Endothelial cell of umbilical vein (primary cell): ENCODE measurements at regions not wholly inside any gene's neighbourhood (a gene's known extent, or its start where the extent isn't known, plus 50 kb on each side); places are given as distances from the start of the nearest gene placed in this dataset.

Experiments used
- BruUV-seq: library from RNA; stranded (reverse); fragments of 400-500 nt; replicated peaks from 2 replicates; lab custom pipeline; 2021; lab: Mats Ljungman, UMichigan
- CTCF ChIA-PET: fragments of 300-600, 350-600 bp; sonication (Branson Sonifier 250); formaldehyde crosslinking; loops from one replicate; lab custom pipeline; 2021; ENCODE audit warnings: antibody characterized with exemption, inconsistent platforms; lab: Charles Lee
- POLR2A ChIA-PET: fragments of 300-600, 350-600 bp; sonication (Branson Sonifier 250); formaldehyde crosslinking; loops from one replicate; lab custom pipeline; 2021; ENCODE audit warnings: antibody characterized with exemption, inconsistent platforms; lab: Charles Lee
- DNase-seq: peaks from one replicate; pipeline ENCODE4 v3.0.0-alpha.2; 2011; ENCODE audit warnings: low read depth, low spot score
- FAIRE-seq: peaks from 2 replicates; lab custom pipeline; 2011; peaks lifted over from hg19 to GRCh38; lab: Jason Lieb, UNC
- H2AFZ ChIP-seq: 2 replicates; pipeline ENCODE4 v1.6.0; 2012; ENCODE audit warnings: low read depth, low read length, control low read depth, inconsistent platforms
- H3K27ac ChIP-seq: 2 replicates; pipeline ENCODE4 v1.5.1; 2011; ENCODE audit warnings: low read depth, mild to moderate bottlenecking, control low read depth, low read length, moderate library complexity; ENCODE audit not compliant: insufficient read depth
- H3K27me3 ChIP-seq, 2 experiments: 2 replicates each; pipeline versions ENCODE4 v1.6.0 to v1.6.1; 2011; ENCODE audit warnings: low read length in 2 of 2, mixed read lengths in 1 of 2; ENCODE audit not compliant: control insufficient read depth in 2 of 2, insufficient read depth in 2 of 2
- H3K36me3 ChIP-seq, 2 experiments: 2 replicates in 1 of 2; 3 replicates in 1 of 2; pipeline ENCODE4 v1.5.1; 2011; ENCODE audit warnings: low read length in 2 of 2, mild to moderate bottlenecking in 1 of 2, moderate library complexity in 1 of 2; ENCODE audit not compliant: control insufficient read depth in 2 of 2, insufficient read depth in 2 of 2; ENCODE audit errors: extremely low read depth in 1 of 2
- H3K4me1 ChIP-seq: 3 replicates; pipeline ENCODE4 v1.5.1; 2011; ENCODE audit warnings: mild to moderate bottlenecking, low read length; ENCODE audit not compliant: control insufficient read depth, insufficient read depth; ENCODE audit errors: extremely low read depth
- H3K4me2 ChIP-seq: 2 replicates; pipeline ENCODE4 v1.6.1; 2011; ENCODE audit warnings: low read length, control low read depth, mixed read lengths; ENCODE audit not compliant: insufficient read depth
- H3K4me3 ChIP-seq, 3 experiments: fragments of 200-600 bp in 1 of 3; sonication (generic), shearing (Covaris generic) in 1 of 3; replicated peaks in 1 of 3; 2 replicates each; pipeline ENCODE4 v1.5.1; 2011 to 2016; ENCODE audit warnings: control low read depth in 3 of 3, low read length in 3 of 3, mild to moderate bottlenecking in 2 of 3, inconsistent platforms in 1 of 3, low read depth in 1 of 3, moderate library complexity in 1 of 3; ENCODE audit not compliant: insufficient read depth in 1 of 3
- H3K79me2 ChIP-seq: 2 replicates; pipeline ENCODE4 v1.6.0; 2012; ENCODE audit warnings: low read length, inconsistent platforms; ENCODE audit not compliant: control insufficient read depth, insufficient read depth
- H3K9ac ChIP-seq: replicated peaks from 2 replicates; pipeline ENCODE3; 2011; ENCODE audit warnings: low read length, control low read depth; ENCODE audit not compliant: insufficient read depth; ENCODE audit errors: extremely low read depth
- H3K9me1 ChIP-seq: replicated peaks from 3 replicates; pipeline ENCODE4 v1.6.0; 2011; ENCODE audit warnings: mild to moderate bottlenecking, low read length; ENCODE audit not compliant: control insufficient read depth, insufficient read depth; ENCODE audit errors: extremely low read depth
- H3K9me3 ChIP-seq: replicated peaks from 2 replicates; pipeline ENCODE4 v1.5.1; 2012; ENCODE audit warnings: low read length, inconsistent platforms; ENCODE audit not compliant: control insufficient read depth, insufficient read depth
- H4K20me1 ChIP-seq: replicated peaks from 2 replicates; pipeline ENCODE3; 2011; ENCODE audit warnings: mild to moderate bottlenecking, low read length; ENCODE audit not compliant: control insufficient read depth, insufficient read depth; ENCODE audit errors: extremely low read depth
- EZH2 ChIP-seq: IDR thresholded peaks from 2 replicates; pipeline ENCODE4 v1.6.1; 2012; ENCODE audit warnings: borderline replicate concordance, low read depth, mild to moderate bottlenecking, moderate library complexity, low read length, inconsistent platforms; ENCODE audit not compliant: severe bottlenecking
- FOS ChIP-seq: IDR thresholded peaks from 2 replicates; pipeline ENCODE4 v1.6.1; 2011; ENCODE audit warnings: mild to moderate bottlenecking, low read length, moderate library complexity, borderline replicate concordance; ENCODE audit not compliant: insufficient read depth
- GATA2 ChIP-seq: IDR thresholded peaks from 2 replicates; pipeline ENCODE4 v1.7.0; 2011; ENCODE audit warnings: low read depth, mild to moderate bottlenecking, moderate library complexity, mixed read lengths, low read length; ENCODE audit not compliant: insufficient read length, insufficient read depth
- JUN ChIP-seq: IDR thresholded peaks from 2 replicates; pipeline ENCODE4 v1.6.1; 2011; ENCODE audit warnings: borderline replicate concordance, low read depth; ENCODE audit not compliant: insufficient read length, insufficient read depth
- MYC ChIP-seq: IDR thresholded peaks from one replicate; pipeline ENCODE4 v1.6.1; 2011; ENCODE audit warnings: mild to moderate bottlenecking, low read depth, low read length
- POLR2A ChIP-seq: IDR thresholded peaks from 2 replicates; pipeline ENCODE4 v1.6.1; 2012; ENCODE audit warnings: low read depth, mild to moderate bottlenecking, control low read depth, low read length
- POLR2AphosphoS5 ChIP-seq: IDR thresholded peaks from 2 replicates; pipeline ENCODE4 v1.6.1; 2012; ENCODE audit warnings: low read depth, mild to moderate bottlenecking, control low read depth, low read length, moderate library complexity; ENCODE audit not compliant: insufficient read depth
- dilution Hi-C: fragments of 300-500 bp; cut with MboI; formaldehyde crosslinking; loops from one replicate; pipeline ENCODE4 v1.15.0; 2019; ENCODE audit warnings: low sequenced_read_pairs; ENCODE audit not compliant: extremely low pct_ligation_motif_present
- intact Hi-C: fragments of 100-400 bp; cut with micrococcal nuclease; formaldehyde crosslinking; loops from one replicate; pipeline ENCODE4 v1.10.0; 2022
- TF ChIP-seq, protein P1 (sequence below): IDR thresholded peaks from 2 replicates; pipeline ENCODE4 v1.6.1; 2011; ENCODE audit not compliant: insufficient read depth, insufficient read length
- TF ChIP-seq, protein P2 (sequence below), 2 donors: IDR thresholded peaks; 1 replicate in 1 of 2; 2 replicates in 1 of 2; pipeline ENCODE4 v1.5.1; 2011; ENCODE audit warnings: low read length in 2 of 2, mild to moderate bottlenecking in 2 of 2, moderate library complexity in 2 of 2, control low read depth in 1 of 2, inconsistent platforms in 1 of 2, low read depth in 1 of 2; ENCODE audit not compliant: insufficient read depth in 1 of 2; ENCODE audit errors: extremely low read depth in 1 of 2

DNA sequence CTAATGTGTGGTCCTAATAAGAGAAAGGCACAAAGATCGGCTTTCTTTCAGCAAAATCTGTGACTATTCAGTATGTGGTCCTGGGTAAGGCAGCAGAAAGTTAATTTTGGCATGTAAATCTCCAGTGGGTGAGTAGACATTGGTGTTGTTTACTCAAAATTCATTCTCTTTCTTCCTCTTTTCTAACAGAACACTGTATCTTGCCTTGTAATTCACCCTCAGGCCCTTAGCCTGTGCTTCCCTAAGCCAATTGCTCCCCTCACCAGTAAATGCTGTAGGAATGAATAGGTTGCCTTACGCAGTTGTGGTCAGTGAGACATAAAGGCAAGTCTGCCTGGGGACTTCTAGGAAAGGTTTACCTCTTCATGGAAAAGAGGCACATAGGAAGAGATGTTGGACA, 49.9 kb upstream of the PDE3B start:
- Histone ChIP-seq H3K79me2 (no peaks in the 10 kb centered on the region), H3K4me1 (no peaks in the 10 kb centered on the region), H3K27me3 (no peaks in the 10 kb centered on the region), H3K4me2 (no peak overlapping the region), H3K27ac (no peak overlapping the region), H4K20me1 (no peaks in the 10 kb centered on the region), H3K9ac (no peak overlapping the region), H2AFZ (no peak overlapping the region), H3K36me3 (no peaks in the 10 kb centered on the region), H3K4me3 (no peak overlapping the region), H3K9me1 (no peaks in the 10 kb centered on the region), H3K9me3 (no peaks in the 10 kb centered on the region)
- dilution Hi-C loops (no loop called here), intact Hi-C loops (no loop called here)
- ChIA-PET CTCF (interaction anchor here (1.9 kb wide), 1 partner anchor 15 kb away, joined by 8 read pairs; no protein-coding TSS in a partner anchor), POLR2A (no interaction called here)
- TF ChIP-seq FOS (no peak), POLR2AphosphoS5 (no peak), MYC (no peak), GATA2 (no peak), JUN (no peak), EZH2 (no peak), POLR2A (no peak)
- TF ChIP-seq, protein P1, sequence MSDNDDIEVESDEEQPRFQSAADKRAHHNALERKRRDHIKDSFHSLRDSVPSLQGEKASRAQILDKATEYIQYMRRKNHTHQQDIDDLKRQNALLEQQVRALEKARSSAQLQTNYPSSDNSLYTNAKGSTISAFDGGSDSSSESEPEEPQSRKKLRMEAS, result no peak
- TF ChIP-seq, protein P2, sequence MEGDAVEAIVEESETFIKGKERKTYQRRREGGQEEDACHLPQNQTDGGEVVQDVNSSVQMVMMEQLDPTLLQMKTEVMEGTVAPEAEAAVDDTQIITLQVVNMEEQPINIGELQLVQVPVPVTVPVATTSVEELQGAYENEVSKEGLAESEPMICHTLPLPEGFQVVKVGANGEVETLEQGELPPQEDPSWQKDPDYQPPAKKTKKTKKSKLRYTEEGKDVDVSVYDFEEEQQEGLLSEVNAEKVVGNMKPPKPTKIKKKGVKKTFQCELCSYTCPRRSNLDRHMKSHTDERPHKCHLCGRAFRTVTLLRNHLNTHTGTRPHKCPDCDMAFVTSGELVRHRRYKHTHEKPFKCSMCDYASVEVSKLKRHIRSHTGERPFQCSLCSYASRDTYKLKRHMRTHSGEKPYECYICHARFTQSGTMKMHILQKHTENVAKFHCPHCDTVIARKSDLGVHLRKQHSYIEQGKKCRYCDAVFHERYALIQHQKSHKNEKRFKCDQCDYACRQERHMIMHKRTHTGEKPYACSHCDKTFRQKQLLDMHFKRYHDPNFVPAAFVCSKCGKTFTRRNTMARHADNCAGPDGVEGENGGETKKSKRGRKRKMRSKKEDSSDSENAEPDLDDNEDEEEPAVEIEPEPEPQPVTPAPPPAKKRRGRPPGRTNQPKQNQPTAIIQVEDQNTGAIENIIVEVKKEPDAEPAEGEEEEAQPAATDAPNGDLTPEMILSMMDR (IDR thresholded peaks at IDR 0.05; ENCODE audit: extremely low read depth in 1 of 2, insufficient read depth in 1 of 2, low read depth in 1 of 2, low read length in 2 of 2), result no peak
- DNase-seq (no peak), FAIRE-seq (no peak)
- no TSS peak for BruUV-seq
